Lower leg skin (tissue), 4 donors: ENCODE measurements at regions not wholly inside any gene's neighbourhood (a gene's known extent, or its start where the extent isn't known, plus 50 kb on each side); places are given as distances from the start of the nearest gene placed in this dataset.

Experiments used
- DNase-seq, 2 donors: peaks; one replicate each; pipeline ENCODE4 v3.0.0-alpha.2; 2019; ENCODE audit warnings: low spot score in 2 of 2
- H3K4me3 ChIP-seq: fragments of 200-600 bp; sonication (generic); 2 replicates; pipeline ENCODE4 v1.5.1; 2017; ENCODE audit warnings: mild to moderate bottlenecking, low read depth; ENCODE audit not compliant: poor library complexity, severe bottlenecking
- CTCF ChIP-seq, 3 donors: fragments of 450-650 bp; IDR thresholded peaks; one replicate each; pipeline ENCODE4 v1.5.1; 2016; ENCODE audit warnings: antibody characterized with exemption in 3 of 3, mild to moderate bottlenecking in 3 of 3, moderate library complexity in 2 of 3
- POLR2A ChIP-seq, 2 donors: fragments of 450-650 bp; IDR thresholded peaks; one replicate each; pipeline ENCODE4 v1.6.1; 2016 to 2017; ENCODE audit warnings: antibody characterized with exemption in 2 of 2, mild to moderate bottlenecking in 1 of 2, moderate library complexity in 1 of 2
- WGBS, 2 donors: methylation state at CpG; one replicate each; pipeline ENCODE4 v1.1.5; 2018; 5-methylcytosine and 5-hydroxymethylcytosine counted together
- intact Hi-C: fragments of 100-400 bp; cut with DNase I; formaldehyde crosslinking; loops from one replicate; pipeline ENCODE4 v1.15.0; 2023; ENCODE audit warnings: low total_unique reads

- no peak for TF ChIP-seq CTCF (IDR thresholded peaks at IDR 0.05)
- no peak for TF ChIP-seq POLR2A (IDR thresholded peaks at IDR 0.05)
- DNase-seq = peak; percentile 31 to 90
- no peak overlapping the region for H3K4me3 ChIP-seq
- intact Hi-C loops = loop anchor here (10.0 kb wide), 1 partner anchor 529 kb away; no protein-coding TSS in a partner anchor
- 13% methylated on average over 8 of the region's 8 CpGs for WGBS, 2 donors
These were observed 50.6 kb upstream of the UQCRFS1 start for GRCh38 chr19:29263305-29264135.

GRCh38 chr19:29264897-29265296 is 51.9 kb upstream of the UQCRFS1 start:
- 85 to 96% methylated on average over 7 of the region's 7 CpGs for WGBS, 2 donors
- no peak overlapping the region for H3K4me3 ChIP-seq
- TF ChIP-seq CTCF (IDR thresholded peaks at IDR 0.05) (no peak), POLR2A (IDR thresholded peaks at IDR 0.05) (no peak)
- intact Hi-C loops = loop anchor here (10.0 kb wide), 1 partner anchor 530 kb away; no protein-coding TSS in a partner anchor
- DNase-seq = peak in 1 of 2 donors; percentile 48

GRCh38 chr19:29265436-29265835 is 52.5 kb upstream of the UQCRFS1 start:
- intact Hi-C loops = loop anchor here (10.0 kb wide), 1 partner anchor 531 kb away; no protein-coding TSS in a partner anchor
- H3K4me3 ChIP-seq = no peak overlapping the region
- 76 to 78% methylated on average over 6 of the region's 6 CpGs for WGBS, 2 donors
- DNase-seq = peak in 1 of 2 donors; percentile 60
- no peak for TF ChIP-seq POLR2A (IDR thresholded peaks at IDR 0.05)
- TF ChIP-seq CTCF (IDR thresholded peaks at IDR 0.05) = no peak

GRCh38 chr19:29266001-29266400 is 53.0 kb upstream of the UQCRFS1 start:
- TF ChIP-seq CTCF (IDR thresholded peaks at IDR 0.05) (no peak), POLR2A (IDR thresholded peaks at IDR 0.05) (no peak)
- DNase-seq = peak in 1 of 2 donors; percentile 34
- WGBS, 2 donors = 40 to 41% methylated on average over 4 of the region's 4 CpGs
- H3K4me3 ChIP-seq = no peak overlapping the region
- intact Hi-C loops = loop anchor here (10.0 kb wide), 1 partner anchor 531 kb away; no protein-coding TSS in a partner anchor

GRCh38 chr19:29266603-29267002 is 53.7 kb upstream of the UQCRFS1 start:
- intact Hi-C loops = loop anchor here (10.0 kb wide), 1 partner anchor 532 kb away; no protein-coding TSS in a partner anchor
- peak in 1 of 2 donors; percentile 37 for DNase-seq
- no peak overlapping the region for H3K4me3 ChIP-seq
- WGBS, 2 donors = 69 to 83% methylated on average over 4 of the region's 4 CpGs
- TF ChIP-seq POLR2A (IDR thresholded peaks at IDR 0.05) = no peak
- no peak for TF ChIP-seq CTCF (IDR thresholded peaks at IDR 0.05)
